Effector CD8-positive, alpha-beta T cell (primary cell): ENCODE measurements at regions not wholly inside any gene's neighbourhood (a gene's known extent, or its start where the extent isn't known, plus 50 kb on each side); places are given as distances from the start of the nearest gene placed in this dataset.
"Not testable (repeated sequence)": the region's sequence is repeated elsewhere in the genome, so short reads cannot be mapped to it uniquely, and the experiment has no call there.

ENCODE experiments used
- DNase-seq: peaks from one replicate; lab custom pipeline; 2025; lab: John Stamatoyannopoulos, UW

DNA sequence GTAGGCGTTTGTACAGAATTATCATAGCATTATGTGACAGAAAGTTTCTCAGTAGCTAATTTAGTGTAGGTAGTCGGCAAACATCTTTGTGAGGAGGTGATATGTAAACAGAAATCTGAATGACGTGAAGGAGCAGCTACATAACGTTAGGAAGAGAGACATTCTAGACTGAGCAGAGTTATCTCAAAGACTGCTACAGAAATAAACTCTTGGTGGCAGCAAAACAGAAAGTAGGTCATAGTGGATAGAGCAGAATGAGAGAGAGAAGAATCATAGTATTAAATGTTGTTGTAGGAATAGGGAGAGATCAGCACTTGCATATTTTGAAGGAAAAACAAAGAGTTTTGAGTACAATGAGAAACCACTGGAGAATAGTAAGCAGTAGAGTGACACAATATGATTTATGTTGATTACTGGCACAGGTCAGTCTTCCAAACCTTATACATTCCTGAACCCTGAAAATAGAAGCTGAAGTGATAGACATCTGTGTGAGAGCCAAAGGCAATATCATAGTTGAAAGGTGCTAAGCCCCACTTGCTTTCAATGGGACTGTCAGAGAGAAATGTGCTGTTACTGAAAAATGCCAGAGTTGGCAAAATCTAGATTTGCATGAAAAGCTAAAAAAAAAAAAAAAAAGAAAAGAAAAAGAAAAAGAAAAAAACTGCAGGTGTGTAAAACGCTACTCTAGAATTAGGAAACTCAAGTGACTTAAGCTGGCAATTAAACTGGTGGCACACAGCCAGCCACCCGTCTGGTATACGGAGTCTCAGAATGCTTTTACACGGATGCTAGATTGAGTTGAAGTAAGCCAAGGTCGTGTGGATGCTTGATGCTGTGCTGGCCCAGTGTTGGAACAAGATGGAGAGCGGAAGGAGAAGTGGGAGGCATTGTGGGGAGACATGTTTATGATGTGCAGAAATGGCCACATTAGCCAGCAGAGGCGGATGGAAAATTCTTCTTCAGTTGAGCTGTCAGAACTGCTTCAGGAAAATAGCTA, 750.2 kb upstream of the HS3ST1 start:
- DNase-seq: no peak

DNA sequence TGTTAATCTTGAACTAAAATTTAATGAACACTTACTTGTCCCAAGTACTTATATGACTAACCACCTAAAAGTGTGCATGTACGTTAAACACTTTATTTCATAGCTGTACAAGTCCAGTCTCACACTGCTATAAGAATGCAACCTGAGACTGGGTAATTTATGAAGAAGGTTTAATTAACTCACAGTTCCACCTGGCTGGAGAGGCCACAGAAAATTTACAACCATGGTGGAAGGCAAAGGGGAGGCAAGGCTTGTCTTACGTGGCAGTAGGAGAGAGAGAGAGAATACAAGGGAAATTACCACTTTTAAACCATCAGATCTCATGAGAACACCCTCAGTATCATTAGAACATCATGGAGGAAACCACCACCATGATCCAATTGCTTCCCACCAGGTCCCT, 748.7 kb upstream of the HS3ST1 start:
- DNase-seq: no peak

DNA sequence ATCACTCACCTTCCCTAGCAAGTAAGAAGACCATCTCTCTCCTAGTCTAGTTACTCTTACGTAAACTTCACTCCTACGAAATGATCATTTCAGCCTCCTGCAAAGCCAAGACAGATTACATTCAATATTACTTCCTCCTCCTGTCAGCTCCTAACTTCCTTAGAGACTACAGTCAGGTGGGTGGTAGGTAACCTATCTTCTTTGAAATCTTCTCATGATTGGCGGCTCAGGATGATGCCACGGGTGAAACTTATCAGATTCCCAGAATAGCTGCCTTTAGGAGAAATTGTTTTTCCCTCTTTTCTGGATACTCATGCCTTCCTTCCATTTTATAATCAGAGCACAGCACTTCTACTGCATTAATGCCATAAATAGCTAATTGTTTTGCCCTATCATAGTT, 744.8 kb upstream of the HS3ST1 start:
- DNase-seq: no peak

DNA sequence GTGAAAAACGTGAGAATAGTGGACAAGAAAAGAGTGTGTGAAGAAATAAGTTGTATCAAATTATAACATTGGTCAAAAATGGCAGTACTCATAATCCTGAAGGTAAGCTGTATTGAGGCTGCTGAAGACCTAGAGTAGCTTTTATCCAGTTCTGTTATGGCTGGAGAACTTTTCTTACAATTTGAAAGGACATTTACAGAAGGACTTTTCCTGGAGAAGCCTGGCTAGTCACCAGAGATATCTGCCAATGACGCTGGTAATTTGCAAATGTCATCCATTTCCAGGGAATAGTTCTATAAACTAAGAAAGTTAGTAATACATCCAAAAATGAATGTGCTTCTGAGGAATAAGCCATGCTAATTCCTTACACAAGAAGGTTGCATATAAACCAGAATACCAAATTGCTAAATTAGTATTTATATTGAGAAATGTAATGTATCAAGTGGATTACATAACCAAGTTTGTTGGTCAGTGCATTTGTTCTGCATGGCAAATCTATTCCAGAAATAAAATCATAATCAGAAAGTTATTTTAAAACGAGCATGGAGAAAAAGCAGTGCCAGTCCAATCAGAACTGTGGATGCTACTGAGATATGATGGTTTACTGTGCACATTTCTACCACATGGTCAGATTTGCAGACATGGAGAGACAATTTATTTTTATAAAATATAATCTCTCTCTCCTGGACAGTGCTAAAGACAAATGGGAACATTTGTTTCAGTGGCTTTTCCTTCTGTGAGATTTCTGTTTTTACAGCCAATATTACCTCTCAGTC, 743.7 kb upstream of the HS3ST1 start:
- DNase-seq: no peak

DNA sequence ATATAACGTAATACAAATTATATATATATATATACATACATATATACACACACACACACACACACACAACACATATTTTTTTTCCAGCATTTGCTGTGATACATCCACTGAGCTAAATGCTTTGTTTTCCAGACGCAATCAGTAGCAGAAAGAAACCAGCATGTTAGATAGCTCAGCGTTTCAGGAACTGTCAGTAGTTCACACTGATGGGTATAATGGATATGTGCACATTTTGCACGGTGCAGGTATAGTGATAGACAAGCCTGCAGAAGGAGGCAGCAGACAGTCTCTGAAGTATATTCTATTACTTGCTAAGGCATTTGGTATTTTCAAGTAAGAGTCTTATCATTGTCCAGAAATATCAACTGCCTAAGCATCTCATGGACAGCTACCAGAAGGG, 741.6 kb upstream of the HS3ST1 start:
- no peak for DNase-seq

DNA sequence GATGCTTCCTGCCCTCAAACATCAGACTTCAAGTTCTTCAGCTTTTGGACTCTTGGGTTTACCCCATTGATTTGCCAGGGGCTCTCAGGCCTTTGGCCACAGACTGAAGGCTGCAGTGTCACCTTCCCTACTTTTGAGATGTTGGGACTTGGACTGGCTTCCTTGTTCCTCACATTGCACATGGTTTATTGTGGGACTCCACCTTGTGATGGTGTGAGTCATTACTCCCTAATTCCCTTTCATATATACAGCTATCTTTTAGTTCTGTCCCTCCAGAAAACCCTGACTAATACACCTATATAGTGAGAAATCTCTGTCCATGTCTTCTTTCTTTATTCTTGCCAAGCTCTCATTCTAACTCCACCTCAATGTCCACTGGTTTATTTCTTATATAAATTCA, 736.9 kb upstream of the HS3ST1 start:
- no peak for DNase-seq

DNA sequence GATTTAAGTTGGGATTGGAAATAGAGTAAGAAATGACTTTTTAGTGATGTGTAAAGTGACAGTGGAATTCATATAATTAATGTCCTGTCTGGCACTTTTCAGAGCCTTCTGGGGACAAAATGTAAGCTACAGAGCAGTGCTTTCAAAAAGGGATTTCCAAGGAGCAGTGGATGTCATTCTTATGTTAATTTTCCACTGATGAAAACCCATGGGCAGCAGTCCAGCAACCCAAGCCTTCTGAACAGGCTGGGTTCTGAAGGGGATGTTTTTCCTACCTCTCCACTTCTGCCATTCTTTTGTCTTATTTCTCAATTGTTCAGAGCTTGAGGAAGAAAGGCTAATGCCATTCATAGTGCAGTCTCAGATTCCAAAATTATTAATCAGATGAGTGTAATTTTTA, 717.6 kb upstream of the HS3ST1 start:
- no peak for DNase-seq

DNA sequence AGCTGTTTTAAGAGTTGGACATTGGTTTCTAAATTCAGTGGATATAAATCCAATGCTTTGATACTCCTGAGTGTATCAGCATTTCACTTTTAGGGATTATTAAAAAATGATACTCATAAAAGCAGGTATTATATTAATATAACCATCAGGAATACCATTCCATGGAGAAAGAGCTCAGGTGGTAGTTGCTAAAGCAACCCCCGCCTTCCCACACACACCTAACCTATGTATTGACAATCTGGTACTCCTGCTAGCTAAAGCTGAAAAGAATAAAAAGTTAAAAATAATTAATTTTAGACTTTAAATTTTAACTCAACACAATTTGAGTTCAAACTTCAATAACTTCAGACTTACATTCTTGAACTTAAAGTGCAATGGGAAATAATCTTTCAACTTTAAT, 717.1 kb upstream of the HS3ST1 start:
- no peak for DNase-seq

DNA sequence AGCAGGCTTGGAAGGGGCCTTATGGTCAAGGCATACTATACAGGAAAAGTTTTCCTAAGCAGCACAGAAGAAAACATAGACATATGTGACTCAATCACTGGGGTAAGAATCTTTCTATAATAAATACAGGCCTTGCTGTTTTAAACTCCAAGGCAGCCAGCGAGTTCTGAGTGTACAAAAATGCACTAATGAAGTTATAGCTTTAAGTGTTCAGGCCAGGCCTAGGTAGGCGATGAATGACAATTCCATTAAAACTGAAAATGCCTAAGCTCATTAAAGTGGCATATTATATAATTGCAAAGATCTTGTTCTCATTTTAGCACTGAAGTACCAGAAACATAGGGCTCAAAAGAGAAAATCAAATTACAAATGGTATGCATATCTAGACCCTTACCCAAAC, 716.4 kb upstream of the HS3ST1 start:
- DNase-seq: no peak

DNA sequence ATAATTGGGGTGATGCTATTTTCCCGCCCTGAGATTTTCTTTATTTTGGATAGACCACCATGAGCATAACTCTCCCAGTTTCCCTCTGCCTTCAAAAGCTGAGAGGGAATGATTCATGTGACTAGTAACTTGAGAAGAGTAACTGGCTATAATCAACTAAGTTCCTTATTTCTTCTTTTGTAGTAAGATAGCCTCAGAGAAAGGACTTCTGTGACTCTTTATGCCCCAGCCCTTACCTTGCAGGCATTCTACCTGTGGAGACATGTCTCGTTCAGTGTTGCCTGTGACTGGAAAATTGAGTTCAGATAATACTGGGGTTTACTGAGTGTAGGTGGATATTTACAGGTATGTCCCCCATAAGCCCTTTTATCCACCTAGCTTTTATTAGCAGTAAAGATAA, 715.4 kb upstream of the HS3ST1 start:
- no peak for DNase-seq

DNA sequence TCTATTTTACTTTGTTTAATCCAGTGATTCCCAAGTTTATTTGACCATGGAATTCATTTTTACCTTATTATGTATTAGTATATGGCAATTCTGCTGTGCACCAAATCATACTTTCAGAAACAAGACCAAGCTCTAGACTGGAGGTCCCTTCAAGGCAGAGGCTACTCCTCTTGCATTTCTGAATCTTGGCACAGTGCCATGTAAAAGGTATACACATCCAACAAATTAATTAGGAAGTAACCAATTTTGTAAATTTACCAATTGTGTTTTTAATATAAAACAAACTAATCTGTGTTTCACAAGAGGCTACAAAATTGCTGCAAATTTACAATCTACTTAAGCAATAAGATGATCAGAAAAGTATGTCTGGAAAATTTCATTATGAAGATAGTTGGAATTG, 712.2 kb upstream of the HS3ST1 start:
- DNase-seq: no peak

DNA sequence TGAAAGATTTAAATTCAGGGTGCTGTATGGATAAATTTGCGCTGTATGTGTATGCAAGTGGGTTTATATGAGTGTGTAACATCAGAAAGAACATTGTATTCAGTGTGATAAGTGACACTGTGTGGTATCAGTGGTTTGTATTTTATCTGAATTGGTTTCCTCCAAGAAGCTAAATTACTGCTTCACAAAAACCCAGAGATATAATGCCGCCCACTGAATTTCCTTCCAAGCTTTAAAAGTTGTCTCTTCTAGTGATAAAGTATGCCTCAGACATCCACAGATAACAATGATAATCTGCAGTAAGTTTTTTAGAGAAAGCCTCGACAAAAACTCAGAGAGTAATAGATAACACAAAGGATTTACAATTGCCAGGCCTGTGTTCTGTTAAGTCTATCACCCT, 710.6 kb upstream of the HS3ST1 start:
- DNase-seq: no peak

DNA sequence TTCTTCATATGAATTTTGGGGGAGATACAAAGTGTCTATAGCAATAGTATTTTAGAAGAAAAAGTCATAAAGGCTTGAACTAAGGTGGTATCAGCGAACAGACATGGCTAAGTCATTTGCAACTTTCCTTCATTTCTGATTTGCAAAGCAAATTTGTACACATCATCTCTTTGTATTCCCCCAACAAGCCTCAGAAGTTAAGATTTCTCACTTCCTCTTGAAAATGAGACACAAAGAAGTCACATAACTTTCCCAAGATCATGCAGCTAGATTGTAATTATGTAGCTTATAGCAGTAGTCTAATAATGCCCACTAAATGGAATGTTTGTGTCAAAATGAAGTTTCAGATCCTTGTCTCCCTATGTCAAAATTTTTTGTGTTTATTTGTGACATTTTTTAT, 709.8 kb upstream of the HS3ST1 start:
- no peak for DNase-seq

DNA sequence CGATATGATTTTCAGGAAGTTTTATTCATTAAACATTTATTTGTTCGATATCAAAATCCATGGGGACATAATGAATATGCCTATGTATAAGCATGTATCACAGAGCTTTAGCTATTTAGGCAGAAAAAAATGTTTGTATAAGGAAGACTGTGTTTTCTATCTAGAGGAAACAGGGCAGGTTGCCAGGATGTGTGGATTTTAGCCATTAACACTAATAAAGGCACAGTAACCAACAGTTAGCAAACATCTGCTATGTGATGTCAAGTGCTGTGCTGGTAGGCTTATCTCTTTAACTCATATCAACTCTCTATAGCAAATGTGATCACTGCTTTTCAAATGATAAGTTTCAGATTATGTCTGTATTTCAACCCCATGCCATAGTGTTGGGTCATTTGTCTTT, 708.9 kb upstream of the HS3ST1 start:
- DNase-seq: no peak

DNA sequence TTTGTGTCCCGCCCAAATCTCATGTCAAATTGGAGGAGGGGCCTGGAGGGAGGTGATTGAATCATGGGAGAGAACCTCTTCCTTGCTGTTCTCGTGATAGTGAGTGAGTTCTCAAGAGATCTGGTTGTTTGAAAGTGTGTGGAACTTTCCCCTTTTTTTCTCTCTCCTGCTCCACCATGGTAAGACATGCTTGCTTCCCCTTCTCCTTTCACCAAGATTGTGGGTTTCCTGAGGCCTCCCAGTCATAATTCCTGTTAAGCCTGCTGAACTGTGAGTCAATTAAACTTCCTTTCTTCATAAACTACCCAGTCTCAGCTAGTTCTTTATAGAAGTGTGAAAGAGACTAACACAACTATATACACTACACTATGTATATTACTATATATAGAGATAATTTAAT, 697.8 kb upstream of the HS3ST1 start:
- no peak for DNase-seq

DNA sequence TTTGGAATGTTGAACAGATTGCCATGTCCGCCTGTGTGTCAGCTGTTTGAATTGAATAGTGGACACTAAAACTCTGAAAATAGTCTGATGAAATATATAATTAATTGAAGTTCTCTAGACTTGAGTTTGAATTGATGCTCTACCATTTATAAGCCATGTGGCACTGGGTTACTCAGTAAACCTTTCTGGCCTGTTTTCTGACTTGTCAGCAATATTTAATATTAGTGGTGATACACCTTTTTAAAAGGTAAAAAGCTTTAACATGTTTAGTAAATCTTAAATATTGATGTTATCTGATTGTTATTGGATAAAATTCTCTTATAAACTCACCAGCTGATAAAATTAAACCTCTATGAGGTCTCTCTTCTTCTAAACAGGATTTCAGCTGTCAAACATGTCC, 695.4 kb upstream of the HS3ST1 start:
- no peak for DNase-seq

DNA sequence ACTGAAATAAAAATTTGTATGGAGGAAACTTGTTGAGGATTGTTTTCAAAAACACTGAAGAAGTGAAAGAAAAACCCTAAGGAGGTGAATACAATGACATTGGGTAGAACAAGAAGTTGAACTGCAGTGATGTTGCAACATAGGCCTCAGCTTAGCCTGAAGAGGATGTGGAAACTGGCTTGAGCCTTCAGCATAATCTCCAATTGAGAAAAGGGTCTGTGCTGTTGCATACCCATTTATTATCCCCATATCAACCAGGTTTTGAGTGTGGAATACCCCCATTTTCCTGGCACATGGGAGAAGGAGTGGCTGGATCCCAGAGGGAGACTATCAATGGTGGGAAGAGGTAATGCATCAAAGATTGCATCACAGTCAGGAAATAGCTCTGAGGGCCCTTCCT, 695.0 kb upstream of the HS3ST1 start:
- DNase-seq: no peak

DNA sequence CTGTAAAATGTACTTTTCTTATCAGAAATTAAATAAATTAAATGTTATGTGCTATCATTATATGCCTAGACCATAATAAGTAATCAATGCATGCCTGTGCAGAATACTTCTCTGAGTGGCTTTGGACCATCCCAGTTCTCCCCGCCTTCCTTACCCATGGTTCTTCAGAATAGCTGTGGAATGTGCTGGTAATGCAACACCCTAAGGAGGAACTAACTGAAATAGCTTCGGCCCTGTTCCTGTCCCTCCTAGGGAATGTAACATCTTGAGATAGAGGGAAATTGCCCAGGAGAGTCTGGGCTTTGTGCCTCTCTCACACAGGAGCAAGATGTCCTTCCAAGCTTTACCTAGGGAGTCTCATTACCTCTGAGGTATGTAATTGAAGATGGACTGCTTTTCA, 693.6 kb upstream of the HS3ST1 start:
- DNase-seq: no peak

DNA sequence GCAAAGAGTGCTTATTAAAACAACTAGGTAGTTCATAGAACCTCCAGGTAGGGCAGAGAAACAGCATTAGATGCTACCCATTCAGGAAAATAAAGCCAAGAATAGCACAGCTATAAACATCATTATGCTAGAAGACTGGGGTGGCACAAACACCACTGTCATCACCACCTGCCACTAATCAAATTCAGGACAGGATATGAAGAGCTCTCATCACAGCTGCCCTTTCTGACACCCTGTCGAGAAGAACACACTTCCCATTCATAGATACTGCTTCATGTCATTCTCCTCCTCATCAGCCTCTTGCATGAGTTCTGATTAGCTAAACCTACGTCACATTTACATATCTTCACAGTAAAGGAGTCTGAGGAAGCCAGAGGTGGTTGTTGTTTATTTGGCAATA, 692.3 kb upstream of the HS3ST1 start:
- no peak for DNase-seq

DNA sequence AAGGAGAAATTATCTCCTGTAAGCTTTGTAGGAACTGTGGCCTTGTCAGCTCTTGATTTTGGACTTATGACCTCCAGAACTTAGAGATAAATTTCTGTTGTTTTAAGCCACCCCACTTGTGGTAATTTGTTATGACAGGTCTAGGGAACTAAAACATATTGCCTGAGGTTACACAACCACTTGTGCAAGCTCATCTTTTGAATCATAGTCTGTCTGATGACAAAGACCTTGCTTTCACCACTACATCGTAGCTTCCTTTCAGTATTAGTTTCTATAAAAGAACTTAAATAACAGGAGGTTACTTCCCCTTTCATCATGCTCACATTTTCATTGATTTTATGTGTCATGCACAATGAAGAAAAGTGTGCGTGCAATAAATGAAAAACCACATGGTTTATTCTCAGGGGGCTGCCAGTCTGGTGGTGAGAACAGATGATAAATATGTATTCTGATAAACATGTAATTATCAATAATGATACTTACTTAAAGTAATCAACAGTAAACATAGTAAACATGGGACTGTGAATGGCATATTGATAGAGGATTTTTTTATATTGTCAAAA, 690.0 kb upstream of the HS3ST1 start:
- no peak for DNase-seq

DNA sequence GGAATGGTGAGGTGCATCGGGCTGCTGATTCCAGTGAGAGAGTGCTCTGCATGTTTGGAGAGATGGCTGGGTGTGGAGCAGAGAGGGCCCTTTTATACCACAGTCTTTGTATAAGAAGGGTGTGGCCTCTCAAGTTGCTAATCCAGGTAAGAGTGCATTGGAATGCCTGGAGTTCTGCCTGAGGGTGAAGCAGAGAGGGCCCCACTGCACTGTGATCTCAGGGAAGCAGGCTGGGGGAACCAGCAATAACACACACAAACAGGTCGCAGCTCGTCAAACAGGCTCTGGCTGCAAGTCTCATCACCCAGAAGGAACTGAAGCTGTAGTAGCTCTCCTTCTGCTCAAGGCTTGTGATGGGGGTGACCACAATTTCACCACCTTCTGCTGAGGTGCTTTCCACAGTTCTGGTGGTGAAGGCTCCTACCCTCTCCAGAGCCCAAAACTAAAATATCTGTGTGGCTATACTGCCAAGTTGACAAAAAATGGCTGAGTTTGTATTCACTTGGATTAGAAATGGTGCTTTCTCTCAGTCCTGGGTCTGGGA, 687.4 kb upstream of the HS3ST1 start:
- DNase-seq: no peak

DNA sequence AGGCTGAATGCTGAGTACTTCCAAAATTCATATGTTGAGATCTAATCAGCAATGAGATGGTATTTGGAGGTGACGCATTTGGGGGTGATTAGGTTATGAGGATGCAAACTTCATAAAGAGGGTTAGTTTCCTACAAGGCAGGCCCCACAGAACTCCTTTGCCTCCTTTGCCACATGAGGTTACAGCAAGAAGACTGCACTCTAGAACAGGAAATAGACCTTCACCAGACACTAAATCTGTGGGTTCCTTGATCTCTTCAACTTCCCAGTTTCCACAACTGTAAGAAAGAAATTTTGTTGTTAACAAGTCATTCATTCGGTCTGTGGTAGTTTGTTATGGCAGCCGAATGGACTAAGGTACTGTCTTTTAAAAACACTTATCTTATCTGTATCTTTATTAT, 681.9 kb upstream of the HS3ST1 start:
- no peak for DNase-seq

DNA sequence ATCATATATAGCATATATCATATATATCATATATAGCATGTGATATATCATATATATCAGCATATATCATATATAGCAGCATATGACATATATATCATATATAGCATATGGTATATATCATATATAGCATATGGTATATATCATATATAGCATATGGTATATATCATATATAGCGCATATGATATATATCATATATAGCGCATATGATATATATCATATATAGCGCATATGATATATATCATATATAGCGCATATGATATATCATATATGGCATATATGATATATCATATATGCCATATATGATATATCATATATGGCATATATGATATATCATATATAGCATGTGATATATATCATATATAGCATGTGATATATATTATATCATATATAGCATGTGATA, 680.4 kb upstream of the HS3ST1 start:
- DNase-seq: not testable (repeated sequence)
